HG03039 (cell line): ENCODE measurements at regions not wholly inside any gene's neighbourhood (a gene's known extent, or its start where the extent isn't known, plus 50 kb on each side); places are given as distances from the start of the nearest gene placed in this dataset.

Source experiments
- ATAC-seq: cut with Tn5 transposase; IDR thresholded peaks from one replicate; pipeline ENCODE4 v1.9.1; 2021; ENCODE audit warnings: mild to moderate bottlenecking, moderate library complexity; ENCODE audit not compliant: unreplicated experiment

GRCh38 chr9:30943446-30944224 is 1440.8 kb upstream of the ACO1 start:
- ATAC-seq, result no peak

- no peak for ATAC-seq
These were observed 1440.2 kb upstream of the ACO1 start for GRCh38 chr9:30944225-30944569.

DNA sequence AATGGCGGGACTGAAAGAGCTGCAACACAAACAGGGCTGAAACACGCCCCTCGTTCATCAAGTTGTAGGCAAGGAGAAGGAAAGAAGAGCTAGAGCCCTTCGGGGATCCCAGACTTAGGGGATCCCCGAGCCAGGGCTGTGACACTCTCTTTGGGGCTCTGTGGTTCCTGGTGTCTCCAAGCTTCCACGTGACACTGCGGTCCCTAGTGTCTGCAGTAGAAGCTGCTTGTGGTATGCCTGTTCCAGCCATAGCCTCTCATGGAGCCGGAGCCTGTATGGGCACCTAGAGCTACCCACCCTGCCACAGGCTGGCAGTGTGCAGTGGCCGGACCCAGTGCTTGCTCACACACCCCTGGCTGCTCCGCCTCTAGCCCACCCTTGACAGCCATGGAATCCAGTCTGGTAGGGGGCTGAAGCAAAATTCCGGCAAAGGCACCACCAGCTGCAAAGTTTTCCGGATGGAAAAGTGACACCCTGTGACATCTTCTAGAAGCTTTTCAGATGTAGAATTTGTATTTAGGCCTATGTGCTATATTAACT is 1439.6 kb upstream of the ACO1 start:
- no peak for ATAC-seq

- no peak for ATAC-seq
These were observed 1420.1 kb upstream of the ACO1 start for GRCh38 chr9:30964332-30964731.

- ATAC-seq, result no peak
These were observed 1417.0 kb upstream of the ACO1 start for GRCh38 chr9:30967476-30967875.

DNA sequence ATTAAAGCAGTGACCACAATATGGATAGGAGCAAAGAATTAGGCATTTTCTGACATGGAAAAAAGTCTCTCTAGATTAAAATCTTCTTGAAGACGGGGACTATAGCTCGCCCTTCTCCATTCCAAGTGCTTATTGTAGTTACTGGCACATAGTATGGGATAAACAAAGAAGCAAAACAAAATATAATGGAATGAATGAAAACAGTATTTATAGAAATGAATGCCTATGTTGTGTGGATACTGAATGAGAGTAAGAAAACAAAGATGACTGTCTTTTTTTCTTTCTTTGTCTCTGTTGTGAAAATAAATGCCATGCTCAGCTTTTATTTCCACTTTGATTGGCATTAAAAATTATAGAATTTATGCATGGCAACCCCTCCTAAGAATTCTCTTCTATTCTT is 1414.3 kb upstream of the ACO1 start:
- no peak for ATAC-seq

DNA sequence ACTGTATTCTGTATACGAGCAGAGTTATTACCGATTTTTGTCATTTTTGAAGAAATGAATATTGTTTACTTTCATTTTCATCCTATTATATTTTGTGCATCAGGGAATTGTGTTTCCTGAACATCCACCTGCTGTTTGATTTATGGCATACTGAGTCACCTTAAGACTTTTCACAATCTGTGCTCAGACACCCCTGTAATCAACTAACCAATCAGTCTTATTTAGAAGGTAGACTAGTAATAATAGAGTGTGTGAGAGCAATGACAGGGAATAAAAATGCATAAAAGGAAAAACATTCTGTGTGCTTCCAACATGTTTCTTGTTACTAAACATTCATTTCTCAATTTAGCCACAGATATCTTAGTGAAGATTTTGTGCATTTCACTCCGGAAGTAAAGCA is 1413.6 kb upstream of the ACO1 start:
- ATAC-seq, result no peak

DNA sequence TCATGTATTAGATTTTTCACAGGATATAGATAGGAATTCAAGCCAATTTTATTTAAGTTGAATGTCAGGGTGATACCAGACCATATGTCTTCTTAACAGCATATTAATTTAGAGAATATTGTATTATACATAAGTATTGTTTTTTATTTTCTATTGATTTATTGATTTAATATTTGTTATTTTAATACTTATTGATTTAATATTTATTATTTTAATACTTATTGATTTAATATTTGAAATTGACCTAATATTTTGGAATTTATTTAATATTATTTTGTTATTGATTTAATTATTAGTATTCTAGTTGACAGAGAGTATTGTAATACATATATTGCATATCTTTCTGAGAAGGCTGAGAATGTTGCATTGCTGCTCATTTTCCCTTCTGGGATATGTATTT is 1411.8 kb upstream of the ACO1 start:
- no peak for ATAC-seq

- no peak for ATAC-seq
These were observed 1406.5 kb upstream of the ACO1 start for GRCh38 chr9:30977965-30978364.

DNA sequence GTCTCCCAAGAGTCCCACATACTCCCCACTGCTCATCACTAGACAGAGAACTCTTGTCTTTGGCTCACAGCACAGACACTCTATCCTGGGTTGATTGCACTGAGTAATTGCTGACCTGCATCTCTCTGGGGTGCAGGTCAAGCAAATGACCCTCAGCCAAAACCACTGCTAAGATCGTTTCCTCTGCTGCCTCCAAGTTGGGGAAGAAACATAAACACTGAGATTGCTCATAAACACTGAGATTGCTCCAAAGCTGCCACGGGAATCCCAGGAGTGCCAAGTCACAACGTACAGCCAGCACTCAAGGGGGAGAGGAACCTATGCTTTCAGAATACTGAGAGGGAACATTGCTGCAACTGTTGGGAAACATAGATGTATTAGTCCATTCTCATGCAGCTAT is 1402.1 kb upstream of the ACO1 start:
- no peak for ATAC-seq

DNA sequence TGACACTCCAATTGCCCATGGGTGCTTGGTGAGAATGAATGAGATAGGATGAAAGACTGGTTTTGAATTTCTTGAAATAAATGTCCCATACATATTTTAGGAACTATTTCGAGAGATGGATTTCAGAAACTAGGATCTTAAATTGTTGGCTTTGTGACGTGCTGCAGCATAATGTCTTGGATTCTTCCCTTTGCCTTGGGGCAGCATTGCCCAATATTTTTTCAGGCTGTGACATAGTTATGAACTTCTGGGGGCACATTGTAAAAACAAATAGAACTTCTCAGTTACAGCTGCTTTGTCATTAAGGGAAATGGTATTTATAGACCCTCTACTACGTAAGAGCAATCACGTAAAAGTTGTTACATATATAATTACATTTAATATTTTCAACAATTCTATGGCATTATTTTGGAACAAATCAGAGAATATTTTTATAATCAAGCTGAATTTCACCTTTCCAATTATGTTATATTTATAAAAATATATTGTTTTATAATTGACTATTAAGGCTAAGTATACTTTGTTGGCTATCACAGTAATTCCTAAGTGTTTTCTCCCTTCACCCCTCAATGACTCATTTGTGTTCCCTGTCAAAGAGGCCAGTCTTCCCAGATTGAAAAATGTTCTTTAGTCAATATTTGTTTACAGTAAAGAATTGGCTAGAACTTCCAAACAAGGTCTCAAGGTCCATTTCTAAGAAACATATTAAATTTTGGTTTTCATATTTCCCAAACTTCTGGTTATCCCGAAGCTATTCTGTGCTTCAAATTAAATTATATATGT is 1388.3 kb upstream of the ACO1 start:
- no peak for ATAC-seq

GRCh38 chr9:30996761-30997160 is 1387.7 kb upstream of the ACO1 start:
- ATAC-seq, result no peak

DNA sequence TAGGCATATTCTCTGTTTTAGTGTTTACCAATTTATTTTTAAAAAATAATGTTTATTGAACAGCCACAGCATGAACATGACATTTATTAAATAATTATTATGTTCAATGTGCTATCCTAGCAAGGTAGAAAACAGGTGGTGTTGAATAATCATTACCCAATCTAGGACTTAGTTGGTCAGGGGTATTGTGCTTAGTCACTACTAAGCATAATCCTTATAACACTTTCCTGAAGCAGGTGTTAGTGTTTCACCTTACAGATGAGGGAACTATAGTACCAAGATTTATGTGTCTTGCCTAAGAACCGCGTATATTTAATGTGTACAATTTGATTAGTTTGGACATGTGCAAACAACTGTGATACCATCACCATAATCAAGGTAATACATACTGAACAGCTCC is 1387.2 kb upstream of the ACO1 start:
- no peak for ATAC-seq

DNA sequence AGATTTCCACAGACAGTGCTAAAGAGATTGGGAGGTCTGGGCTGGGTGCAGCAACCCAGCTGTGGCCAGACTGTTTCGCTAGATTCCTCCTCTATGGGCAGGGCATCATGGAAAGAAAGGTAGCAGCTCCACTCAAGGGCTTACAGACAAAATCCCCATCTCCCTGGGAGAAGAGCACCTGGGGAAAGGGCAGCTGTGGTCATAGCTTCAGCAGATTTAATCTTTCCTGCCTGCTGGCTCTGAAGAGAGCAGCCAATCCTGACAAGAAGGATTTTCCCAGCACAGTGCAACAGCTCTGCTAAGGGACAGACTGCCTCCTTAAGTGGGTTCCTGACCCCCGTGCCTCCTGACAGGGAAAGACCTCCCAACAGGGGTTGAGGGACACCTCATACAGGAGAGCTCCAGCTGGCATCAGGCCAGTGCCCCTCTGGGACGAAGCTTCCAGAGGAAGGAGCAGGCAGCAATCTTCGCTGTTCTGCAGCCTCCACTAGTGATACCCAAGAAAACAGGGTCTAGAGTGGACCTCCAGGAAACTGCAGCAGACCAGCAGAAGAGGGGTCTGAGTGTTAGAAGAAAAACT is 1379.3 kb upstream of the ACO1 start:
- ATAC-seq, result no peak

DNA sequence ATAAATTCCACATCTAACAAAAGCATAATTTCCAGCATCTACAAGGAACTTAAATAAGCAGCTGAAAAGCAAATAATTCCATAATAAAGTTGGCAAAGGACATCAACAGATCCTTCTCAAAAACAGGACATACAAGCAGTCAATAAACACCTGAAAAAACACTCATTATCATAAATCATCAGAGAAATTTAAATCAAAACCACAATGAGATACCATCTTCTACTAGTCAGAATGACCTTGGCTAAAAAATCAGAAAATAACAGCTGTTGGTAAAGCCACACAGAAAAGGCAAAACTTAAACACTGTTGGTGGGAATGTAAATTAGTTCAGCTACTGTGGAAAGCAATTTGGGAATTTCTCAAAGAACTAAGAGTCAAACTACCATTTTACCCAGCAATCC is 1371.1 kb upstream of the ACO1 start:
- ATAC-seq, result no peak

DNA sequence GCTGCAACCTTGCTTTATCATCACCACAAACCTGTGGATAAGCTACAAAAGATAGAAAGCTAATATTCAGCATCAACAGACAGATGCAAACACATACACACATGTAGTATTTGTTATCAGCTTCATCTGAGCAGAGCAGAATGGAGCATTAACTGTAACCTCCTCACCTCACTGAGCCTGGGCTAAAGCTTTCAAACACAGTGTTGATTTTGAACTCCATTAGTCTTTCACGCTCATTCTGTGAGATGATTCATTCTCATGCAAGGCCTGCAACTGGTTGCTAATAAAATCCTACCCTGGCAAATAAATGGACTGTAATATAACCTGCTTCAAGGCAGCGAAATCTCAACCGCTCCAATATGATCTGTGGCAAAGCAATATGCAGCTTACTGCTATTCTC is 1360.6 kb upstream of the ACO1 start:
- no peak for ATAC-seq

DNA sequence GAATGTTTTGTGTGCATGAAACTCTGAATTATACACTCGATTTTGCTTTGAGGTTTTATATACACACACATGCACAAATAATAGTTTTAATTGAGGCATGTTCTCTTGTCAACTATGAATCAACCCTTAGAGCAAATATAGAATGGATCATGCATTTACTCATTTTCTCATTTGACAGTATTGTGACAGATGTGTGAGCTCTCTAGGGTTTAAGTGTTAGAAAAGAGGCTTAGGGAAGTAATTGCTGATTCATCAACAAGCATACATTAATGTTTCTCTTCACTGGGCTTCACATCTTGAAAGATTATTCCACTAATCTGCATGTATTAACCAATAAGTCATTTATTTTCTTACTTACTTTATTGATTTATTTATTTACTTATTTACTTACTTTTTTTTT is 1356.8 kb upstream of the ACO1 start:
- no peak for ATAC-seq

DNA sequence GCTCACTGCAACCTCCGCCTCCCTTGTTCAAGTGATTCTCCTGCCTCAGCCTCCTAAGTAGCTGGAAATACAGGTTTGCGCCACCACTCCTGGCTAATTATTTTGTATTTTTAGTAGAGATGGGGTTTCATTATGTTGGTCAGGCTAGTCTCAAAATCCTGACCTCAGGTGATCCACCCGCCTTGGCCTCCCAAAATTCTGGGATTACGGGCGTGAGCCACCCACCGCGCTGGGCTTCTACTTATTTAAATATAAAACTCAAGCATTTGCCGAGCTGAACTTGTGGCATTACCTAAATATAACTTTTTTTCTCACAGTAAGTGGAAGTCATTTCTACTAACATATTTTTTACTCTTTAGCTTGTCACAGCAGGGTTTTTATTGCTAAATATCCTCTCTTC is 1356.3 kb upstream of the ACO1 start:
- ATAC-seq, result no peak

GRCh38 chr9:31030741-31031202 is 1353.7 kb upstream of the ACO1 start:
- no peak for ATAC-seq

DNA sequence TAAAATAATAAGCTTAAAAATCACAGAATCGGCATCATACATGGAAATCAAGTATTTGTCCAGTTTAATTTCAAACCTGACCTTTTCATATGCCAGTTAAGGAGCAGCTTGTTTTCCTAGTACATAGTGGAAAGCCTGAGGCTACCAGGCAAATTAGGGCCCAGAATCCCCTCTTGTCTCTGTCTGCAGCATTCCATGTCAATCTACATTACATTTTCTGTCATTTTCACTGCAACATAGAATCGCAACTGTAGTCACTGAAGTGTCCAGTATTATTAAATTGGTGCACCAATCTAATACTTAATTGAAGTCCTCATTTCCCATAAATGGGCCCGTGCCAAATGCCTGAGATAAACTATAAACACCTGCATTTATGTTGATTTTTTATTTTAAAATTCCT is 1352.2 kb upstream of the ACO1 start:
- ATAC-seq, result no peak

- no peak for ATAC-seq
These were observed 1350.1 kb upstream of the ACO1 start for GRCh38 chr9:31034311-31034710.

DNA sequence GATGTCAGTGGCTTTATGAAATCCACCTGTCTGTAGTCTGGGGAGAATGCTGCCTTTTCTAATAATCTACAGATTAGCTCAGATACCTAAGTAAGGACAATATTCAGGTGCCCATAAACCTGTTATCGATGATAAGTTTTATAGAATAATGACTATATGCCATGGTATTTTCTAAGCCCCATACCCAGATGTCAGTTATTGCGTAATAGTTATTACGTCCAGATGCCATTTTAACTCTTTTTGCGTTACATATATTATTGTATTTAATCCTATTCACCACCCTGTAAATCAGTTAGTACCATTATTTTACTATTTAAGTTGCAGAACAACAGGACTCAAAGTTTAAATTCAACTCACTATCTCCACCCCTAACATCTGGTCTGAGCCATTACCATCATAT is 1343.9 kb upstream of the ACO1 start:
- ATAC-seq, result no peak
